ENCODE measurements at regions not wholly inside any gene's neighbourhood (a gene's known extent, or its start where the extent isn't known, plus 50 kb on each side); places are given as distances from the start of the nearest gene placed in this dataset.

DNA sequence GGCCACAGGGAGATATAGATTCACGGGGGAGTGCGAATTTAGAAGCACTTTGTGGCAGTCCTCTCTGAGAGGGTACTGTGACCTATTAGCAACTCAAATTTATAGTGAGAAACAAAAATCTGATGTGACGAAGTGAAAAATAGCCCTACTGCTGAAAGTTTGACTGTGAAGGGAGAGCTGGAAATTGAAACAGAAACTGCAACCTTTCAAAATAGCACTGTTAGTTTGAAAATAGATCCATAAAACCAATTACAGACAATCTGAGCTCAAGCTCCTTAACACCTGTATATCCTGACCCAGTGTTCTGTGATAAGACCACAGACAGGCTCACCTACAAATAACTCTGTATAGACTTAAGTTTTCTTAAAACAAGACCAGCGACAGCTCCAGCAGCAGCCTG is 420.1 kb downstream of the IRX1 start:
- Histone ChIP-seq H4K20me1 (replicated peaks; ENCODE audit: insufficient read depth) (no peaks in the 10 kb centered on the region), H3K4me1 (ENCODE audit: insufficient read depth) (no peaks in the 10 kb centered on the region), H3K27ac (ENCODE audit: low read depth) (no peak overlapping the region), H3K79me2 (replicated peaks; ENCODE audit: insufficient read depth) (no peaks in the 10 kb centered on the region), H2AFZ (no peak overlapping the region), H3K36me3 (ENCODE audit: insufficient read depth) (no peaks in the 10 kb centered on the region), H3K4me3 (no peak overlapping the region), H3K27me3 (ENCODE audit: insufficient read depth) (no peaks in the 10 kb centered on the region), H3K4me2 (no peak overlapping the region), H3K9me2 (ENCODE audit: insufficient read depth) (peaks cover 7% of the 10 kb centered on the region; the same call in 1 of the 2 replicates), H3F3A (replicated peaks; ENCODE audit: low read depth) (no peaks in the 10 kb centered on the region)
- no peak for TF ChIP-seq POLR2AphosphoS5 (IDR thresholded peaks at IDR 0.05; ENCODE audit: low read depth)
- TF ChIP-seq, protein P1, sequence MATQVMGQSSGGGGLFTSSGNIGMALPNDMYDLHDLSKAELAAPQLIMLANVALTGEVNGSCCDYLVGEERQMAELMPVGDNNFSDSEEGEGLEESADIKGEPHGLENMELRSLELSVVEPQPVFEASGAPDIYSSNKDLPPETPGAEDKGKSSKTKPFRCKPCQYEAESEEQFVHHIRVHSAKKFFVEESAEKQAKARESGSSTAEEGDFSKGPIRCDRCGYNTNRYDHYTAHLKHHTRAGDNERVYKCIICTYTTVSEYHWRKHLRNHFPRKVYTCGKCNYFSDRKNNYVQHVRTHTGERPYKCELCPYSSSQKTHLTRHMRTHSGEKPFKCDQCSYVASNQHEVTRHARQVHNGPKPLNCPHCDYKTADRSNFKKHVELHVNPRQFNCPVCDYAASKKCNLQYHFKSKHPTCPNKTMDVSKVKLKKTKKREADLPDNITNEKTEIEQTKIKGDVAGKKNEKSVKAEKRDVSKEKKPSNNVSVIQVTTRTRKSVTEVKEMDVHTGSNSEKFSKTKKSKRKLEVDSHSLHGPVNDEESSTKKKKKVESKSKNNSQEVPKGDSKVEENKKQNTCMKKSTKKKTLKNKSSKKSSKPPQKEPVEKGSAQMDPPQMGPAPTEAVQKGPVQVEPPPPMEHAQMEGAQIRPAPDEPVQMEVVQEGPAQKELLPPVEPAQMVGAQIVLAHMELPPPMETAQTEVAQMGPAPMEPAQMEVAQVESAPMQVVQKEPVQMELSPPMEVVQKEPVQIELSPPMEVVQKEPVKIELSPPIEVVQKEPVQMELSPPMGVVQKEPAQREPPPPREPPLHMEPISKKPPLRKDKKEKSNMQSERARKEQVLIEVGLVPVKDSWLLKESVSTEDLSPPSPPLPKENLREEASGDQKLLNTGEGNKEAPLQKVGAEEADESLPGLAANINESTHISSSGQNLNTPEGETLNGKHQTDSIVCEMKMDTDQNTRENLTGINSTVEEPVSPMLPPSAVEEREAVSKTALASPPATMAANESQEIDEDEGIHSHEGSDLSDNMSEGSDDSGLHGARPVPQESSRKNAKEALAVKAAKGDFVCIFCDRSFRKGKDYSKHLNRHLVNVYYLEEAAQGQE (IDR thresholded peaks at IDR 0.05; ENCODE audit: unreplicated experiment): no peak
- TF ChIP-seq EZH2phosphoT487 (IDR thresholded peaks at IDR 0.05; ENCODE audit: unreplicated experiment): no peak
- TF ChIP-seq CREB1 (CRISPR knock-in tag; IDR thresholded peaks at IDR 0.05; ENCODE audit: low read depth): no peak
- TF ChIP-seq, protein P2, sequence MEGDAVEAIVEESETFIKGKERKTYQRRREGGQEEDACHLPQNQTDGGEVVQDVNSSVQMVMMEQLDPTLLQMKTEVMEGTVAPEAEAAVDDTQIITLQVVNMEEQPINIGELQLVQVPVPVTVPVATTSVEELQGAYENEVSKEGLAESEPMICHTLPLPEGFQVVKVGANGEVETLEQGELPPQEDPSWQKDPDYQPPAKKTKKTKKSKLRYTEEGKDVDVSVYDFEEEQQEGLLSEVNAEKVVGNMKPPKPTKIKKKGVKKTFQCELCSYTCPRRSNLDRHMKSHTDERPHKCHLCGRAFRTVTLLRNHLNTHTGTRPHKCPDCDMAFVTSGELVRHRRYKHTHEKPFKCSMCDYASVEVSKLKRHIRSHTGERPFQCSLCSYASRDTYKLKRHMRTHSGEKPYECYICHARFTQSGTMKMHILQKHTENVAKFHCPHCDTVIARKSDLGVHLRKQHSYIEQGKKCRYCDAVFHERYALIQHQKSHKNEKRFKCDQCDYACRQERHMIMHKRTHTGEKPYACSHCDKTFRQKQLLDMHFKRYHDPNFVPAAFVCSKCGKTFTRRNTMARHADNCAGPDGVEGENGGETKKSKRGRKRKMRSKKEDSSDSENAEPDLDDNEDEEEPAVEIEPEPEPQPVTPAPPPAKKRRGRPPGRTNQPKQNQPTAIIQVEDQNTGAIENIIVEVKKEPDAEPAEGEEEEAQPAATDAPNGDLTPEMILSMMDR (conservative IDR thresholded peaks at IDR 0.05; ENCODE audit: low read depth in 2 of 2): no peak
- TF ChIP-seq, protein P3, sequence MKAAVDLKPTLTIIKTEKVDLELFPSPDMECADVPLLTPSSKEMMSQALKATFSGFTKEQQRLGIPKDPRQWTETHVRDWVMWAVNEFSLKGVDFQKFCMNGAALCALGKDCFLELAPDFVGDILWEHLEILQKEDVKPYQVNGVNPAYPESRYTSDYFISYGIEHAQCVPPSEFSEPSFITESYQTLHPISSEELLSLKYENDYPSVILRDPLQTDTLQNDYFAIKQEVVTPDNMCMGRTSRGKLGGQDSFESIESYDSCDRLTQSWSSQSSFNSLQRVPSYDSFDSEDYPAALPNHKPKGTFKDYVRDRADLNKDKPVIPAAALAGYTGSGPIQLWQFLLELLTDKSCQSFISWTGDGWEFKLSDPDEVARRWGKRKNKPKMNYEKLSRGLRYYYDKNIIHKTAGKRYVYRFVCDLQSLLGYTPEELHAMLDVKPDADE (IDR thresholded peaks at IDR 0.05): no peak
- no peak for TF ChIP-seq ZNF114 (CRISPR knock-in tag; IDR thresholded peaks at IDR 0.05)
- no peak for TF ChIP-seq ZNF331 (CRISPR knock-in tag; IDR thresholded peaks at IDR 0.05; ENCODE audit: low read depth)
- TF ChIP-seq JUNB (IDR thresholded peaks at IDR 0.05; ENCODE audit: unreplicated experiment): no peak
- TF ChIP-seq, protein P4, sequence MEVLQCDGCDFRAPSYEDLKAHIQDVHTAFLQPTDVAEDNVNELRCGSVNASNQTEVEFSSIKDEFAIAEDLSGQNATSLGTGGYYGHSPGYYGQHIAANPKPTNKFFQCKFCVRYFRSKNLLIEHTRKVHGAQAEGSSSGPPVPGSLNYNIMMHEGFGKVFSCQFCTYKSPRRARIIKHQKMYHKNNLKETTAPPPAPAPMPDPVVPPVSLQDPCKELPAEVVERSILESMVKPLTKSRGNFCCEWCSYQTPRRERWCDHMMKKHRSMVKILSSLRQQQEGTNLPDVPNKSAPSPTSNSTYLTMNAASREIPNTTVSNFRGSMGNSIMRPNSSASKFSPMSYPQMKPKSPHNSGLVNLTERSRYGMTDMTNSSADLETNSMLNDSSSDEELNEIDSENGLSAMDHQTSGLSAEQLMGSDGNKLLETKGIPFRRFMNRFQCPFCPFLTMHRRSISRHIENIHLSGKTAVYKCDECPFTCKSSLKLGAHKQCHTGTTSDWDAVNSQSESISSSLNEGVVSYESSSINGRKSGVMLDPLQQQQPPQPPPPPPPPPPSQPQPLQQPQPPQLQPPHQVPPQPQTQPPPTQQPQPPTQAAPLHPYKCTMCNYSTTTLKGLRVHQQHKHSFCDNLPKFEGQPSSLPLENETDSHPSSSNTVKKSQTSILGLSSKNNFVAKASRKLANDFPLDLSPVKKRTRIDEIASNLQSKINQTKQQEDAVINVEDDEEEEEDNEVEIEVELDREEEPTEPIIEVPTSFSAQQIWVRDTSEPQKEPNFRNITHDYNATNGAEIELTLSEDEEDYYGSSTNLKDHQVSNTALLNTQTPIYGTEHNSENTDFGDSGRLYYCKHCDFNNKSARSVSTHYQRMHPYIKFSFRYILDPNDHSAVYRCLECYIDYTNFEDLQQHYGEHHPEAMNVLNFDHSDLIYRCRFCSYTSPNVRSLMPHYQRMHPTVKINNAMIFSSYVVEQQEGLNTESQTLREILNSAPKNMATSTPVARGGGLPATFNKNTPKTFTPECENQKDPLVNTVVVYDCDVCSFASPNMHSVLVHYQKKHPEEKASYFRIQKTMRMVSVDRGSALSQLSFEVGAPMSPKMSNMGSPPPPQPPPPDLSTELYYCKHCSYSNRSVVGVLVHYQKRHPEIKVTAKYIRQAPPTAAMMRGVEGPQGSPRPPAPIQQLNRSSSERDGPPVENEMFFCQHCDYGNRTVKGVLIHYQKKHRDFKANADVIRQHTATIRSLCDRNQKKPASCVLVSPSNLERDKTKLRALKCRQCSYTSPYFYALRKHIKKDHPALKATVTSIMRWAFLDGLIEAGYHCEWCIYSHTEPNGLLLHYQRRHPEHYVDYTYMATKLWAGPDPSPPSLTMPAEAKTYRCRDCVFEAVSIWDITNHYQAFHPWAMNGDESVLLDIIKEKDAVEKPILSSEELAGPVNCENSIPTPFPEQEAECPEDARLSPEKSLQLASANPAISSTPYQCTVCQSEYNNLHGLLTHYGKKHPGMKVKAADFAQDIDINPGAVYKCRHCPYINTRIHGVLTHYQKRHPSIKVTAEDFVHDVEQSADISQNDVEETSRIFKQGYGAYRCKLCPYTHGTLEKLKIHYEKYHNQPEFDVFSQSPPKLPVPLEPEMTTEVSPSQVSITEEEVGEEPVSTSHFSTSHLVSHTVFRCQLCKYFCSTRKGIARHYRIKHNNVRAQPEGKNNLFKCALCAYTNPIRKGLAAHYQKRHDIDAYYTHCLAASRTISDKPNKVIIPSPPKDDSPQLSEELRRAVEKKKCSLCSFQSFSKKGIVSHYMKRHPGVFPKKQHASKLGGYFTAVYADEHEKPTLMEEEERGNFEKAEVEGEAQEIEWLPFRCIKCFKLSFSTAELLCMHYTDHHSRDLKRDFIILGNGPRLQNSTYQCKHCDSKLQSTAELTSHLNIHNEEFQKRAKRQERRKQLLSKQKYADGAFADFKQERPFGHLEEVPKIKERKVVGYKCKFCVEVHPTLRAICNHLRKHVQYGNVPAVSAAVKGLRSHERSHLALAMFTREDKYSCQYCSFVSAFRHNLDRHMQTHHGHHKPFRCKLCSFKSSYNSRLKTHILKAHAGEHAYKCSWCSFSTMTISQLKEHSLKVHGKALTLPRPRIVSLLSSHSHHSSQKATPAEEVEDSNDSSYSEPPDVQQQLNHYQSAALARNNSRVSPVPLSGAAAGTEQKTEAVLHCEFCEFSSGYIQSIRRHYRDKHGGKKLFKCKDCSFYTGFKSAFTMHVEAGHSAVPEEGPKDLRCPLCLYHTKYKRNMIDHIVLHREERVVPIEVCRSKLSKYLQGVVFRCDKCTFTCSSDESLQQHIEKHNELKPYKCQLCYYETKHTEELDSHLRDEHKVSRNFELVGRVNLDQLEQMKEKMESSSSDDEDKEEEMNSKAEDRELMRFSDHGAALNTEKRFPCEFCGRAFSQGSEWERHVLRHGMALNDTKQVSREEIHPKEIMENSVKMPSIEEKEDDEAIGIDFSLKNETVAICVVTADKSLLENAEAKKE (CRISPR knock-in tag; IDR thresholded peaks at IDR 0.05): no peak
- no peak for TF ChIP-seq STAT1 (IDR thresholded peaks at IDR 0.05; ENCODE audit: unreplicated experiment)
- TF ChIP-seq NANOG (IDR thresholded peaks at IDR 0.05; ENCODE audit: borderline replicate concordance): no peak
- no peak for TF ChIP-seq EZH2 (IDR thresholded peaks at IDR 0.05; ENCODE audit: low read depth, unreplicated experiment)
- peaks cover 7% of the 10 kb centered on the region for H3K27me3 Mint-ChIP-seq (ENCODE audit: insufficient read depth, low read depth, poor library complexity)
- no peak for DNase-seq (ENCODE audit: low spot score)
- no peak overlapping the region for H3K27ac Mint-ChIP-seq
- H3K36me3 Mint-ChIP-seq (ENCODE audit: low read depth): no peaks in the 10 kb centered on the region
- H3K4me1 Mint-ChIP-seq: peaks cover 19% of the 10 kb centered on the region
- no peak for ATAC-seq
- no peak overlapping the region for H3K4me3 Mint-ChIP-seq
- H3K9me3 Mint-ChIP-seq: no peaks in the 10 kb centered on the region

Measured in GM23338 (cell line).